ENCODE measurements at regions not wholly inside any gene's neighbourhood (a gene's known extent, or its start where the extent isn't known, plus 50 kb on each side); places are given as distances from the start of the nearest gene placed in this dataset.

GRCh38 chr2:175786471-175787124 lies 215.5 kb downstream of the LNPK start:
- TF ChIP-seq RBBP5 (IDR thresholded peaks at IDR 0.05; ENCODE audit: borderline replicate concordance, low read depth, low read length) (no peak), CTCF (IDR thresholded peaks at IDR 0.05; ENCODE audit: control extremely low read depth in 1 of 3, insufficient read depth in 1 of 3, low read depth in 1 of 3, low read length in 3 of 3) (no peak), SP1 (IDR thresholded peaks at IDR 0.05; ENCODE audit: low read depth, low read length) (no peak), SIRT6 (IDR thresholded peaks at IDR 0.05; ENCODE audit: low read length) (no peak), TCF12 (IDR thresholded peaks at IDR 0.05; ENCODE audit: low read depth, low read length) (no peak), SP2 (IDR thresholded peaks at IDR 0.05; ENCODE audit: low read length) (no peak), BACH1 (IDR thresholded peaks at IDR 0.05; ENCODE audit: low read length) (no peak), YY1 (IDR thresholded peaks at IDR 0.05; ENCODE audit: low read depth, low read length) (no peak), TBP (IDR thresholded peaks at IDR 0.05; ENCODE audit: low read depth, low read length) (no peak), USF2 (IDR thresholded peaks at IDR 0.05; ENCODE audit: low read length) (no peak), POLR2AphosphoS5 (IDR thresholded peaks at IDR 0.05; ENCODE audit: low read depth, low read length) (no peak), GABPA (IDR thresholded peaks at IDR 0.05; ENCODE audit: borderline replicate concordance, insufficient read depth, low read length) (no peak)

Measured in H1 (cell line).